NT2/D1 (cell line): ENCODE measurements at regions not wholly inside any gene's neighbourhood (a gene's known extent, or its start where the extent isn't known, plus 50 kb on each side); places are given as distances from the start of the nearest gene placed in this dataset.
"Not testable (repeated sequence)": the region's sequence is repeated elsewhere in the genome, so short reads cannot be mapped to it uniquely, and the experiment has no call there.

Source experiments
- DNase-seq: peaks from one replicate; pipeline ENCODE4 v3.0.0-alpha.2; 2011; ENCODE audit warnings: low read depth, low spot score
- H3K27me3 ChIP-seq: 2 replicates; pipeline ENCODE4 v1.6.0; 2011; ENCODE audit warnings: mild to moderate bottlenecking; ENCODE audit not compliant: insufficient read length, insufficient read depth
- H3K36me3 ChIP-seq: 2 replicates; pipeline ENCODE4 v1.6.1; 2011; ENCODE audit warnings: mild to moderate bottlenecking, low read length, mixed read lengths; ENCODE audit not compliant: insufficient read depth, insufficient read length
- H3K4me1 ChIP-seq: 2 replicates; pipeline ENCODE4 v1.5.1; 2011; ENCODE audit not compliant: insufficient read depth, insufficient read length
- H3K4me3 ChIP-seq: 2 replicates; pipeline ENCODE4 v1.5.1; 2011; ENCODE audit warnings: low read depth; ENCODE audit not compliant: insufficient read length
- H3K9ac ChIP-seq: 2 replicates; pipeline ENCODE4 v1.6.0; 2011; ENCODE audit warnings: low read depth; ENCODE audit not compliant: insufficient read length
- H3K9me3 ChIP-seq: 2 replicates; pipeline ENCODE4 v1.5.1; 2011; ENCODE audit warnings: mild to moderate bottlenecking, low read length; ENCODE audit not compliant: insufficient read depth

DNA sequence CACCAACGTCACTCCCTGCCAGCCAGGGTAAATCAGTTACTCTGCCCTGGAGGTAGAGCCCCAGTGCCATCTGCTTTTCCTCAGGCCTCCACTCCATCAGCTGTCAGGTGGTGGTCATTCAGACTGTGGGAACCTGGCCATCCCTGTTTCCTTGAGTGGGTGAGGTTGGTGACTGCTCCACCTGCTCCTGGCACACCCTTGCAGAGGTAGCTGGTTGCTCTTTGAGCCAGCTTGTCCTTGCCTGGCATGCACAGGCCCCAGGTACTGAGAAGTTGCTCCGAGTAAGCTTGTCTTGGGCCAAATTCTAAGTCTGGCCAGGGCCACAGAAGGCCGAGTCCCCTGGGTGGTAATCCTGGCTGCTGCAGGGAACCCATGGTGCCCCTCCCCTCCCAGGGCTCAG is 248.3 kb downstream of the CWH43 start:
- not testable (repeated sequence) for H3K9me3 ChIP-seq, H3K36me3 ChIP-seq, H3K9ac ChIP-seq, H3K4me1 ChIP-seq, H3K27me3 ChIP-seq, DNase-seq, H3K4me3 ChIP-seq

DNA sequence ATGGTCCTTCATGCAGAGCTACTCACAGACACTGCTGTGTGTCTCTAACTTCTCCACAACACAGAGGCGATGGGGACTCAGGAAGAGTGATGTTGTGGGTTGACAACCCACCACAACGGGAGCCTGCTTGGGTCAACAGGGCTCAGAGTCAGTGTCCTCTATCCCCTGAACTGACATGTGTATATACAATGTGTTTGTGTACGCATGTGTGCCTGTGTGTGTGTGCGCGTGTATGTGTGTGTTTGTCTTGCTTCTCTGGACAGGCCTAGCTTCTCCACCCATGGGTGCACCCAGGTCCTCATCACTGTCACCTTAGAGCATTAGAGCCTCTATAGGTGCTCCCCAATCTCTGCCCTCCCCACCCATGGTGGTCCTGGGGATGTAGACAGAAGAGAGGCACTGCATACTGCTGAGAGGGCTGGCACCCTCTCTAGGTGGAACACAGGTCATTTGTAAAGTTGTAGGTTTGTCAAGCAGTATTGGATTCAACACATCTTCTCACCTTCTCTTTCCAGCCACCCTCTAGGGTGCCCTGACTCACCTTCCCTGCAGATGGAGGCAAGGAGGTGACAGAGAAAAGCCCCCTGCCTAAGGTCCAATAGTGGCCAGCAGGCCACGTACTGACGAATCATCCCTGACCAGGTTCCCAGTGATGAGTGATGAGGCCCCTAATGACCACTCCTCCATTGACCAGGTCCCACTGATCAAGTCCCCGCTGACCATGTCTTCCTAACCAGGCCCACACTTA is 249.5 kb downstream of the CWH43 start:
- not testable (repeated sequence) for H3K9me3 ChIP-seq, H3K36me3 ChIP-seq, H3K4me1 ChIP-seq, DNase-seq, H3K9ac ChIP-seq, H3K4me3 ChIP-seq, H3K27me3 ChIP-seq

DNA sequence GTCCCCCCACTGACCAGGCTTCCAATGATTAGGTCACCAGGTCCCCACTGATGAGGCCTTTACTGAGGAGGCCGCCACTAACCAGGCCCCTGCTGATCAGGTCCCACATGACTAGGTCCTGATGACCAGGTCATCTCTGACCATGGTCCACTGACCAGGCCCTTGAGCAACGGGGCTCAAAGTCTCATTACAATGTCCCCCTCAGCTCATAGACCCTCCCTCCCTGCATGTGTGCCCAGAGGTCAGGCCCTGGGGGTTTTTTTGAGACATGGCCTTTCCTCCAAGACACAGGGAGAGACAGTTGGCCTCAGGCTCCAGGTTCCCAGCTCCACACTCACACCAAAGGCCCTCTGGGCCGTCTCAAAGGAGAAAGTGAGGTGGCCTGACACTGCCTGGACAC is 250.4 kb downstream of the CWH43 start:
- not testable (repeated sequence) for DNase-seq, H3K4me3 ChIP-seq, H3K9ac ChIP-seq, H3K9me3 ChIP-seq, H3K4me1 ChIP-seq, H3K27me3 ChIP-seq, H3K36me3 ChIP-seq

DNA sequence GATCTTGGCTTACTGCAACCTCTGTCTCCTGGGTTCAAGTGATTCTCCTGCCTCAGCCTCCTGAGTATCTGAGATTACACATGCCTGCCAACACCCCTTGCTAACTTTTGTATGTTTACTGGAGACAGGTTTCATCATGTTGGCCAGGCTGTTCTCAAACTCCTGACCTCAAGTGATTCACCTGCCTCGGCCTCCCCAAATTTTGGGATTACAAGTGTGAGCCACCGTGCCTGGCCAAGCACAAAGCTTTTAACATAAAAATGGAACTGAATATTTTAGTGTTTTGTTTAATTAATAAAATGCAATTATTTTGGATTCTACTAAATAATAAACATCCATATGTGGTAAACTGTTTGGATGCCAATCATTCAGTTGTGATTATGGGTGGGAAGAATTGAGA is 255.2 kb downstream of the CWH43 start:
- not testable (repeated sequence) for H3K9ac ChIP-seq, H3K9me3 ChIP-seq, H3K4me1 ChIP-seq, DNase-seq, H3K4me3 ChIP-seq, H3K27me3 ChIP-seq, H3K36me3 ChIP-seq

DNA sequence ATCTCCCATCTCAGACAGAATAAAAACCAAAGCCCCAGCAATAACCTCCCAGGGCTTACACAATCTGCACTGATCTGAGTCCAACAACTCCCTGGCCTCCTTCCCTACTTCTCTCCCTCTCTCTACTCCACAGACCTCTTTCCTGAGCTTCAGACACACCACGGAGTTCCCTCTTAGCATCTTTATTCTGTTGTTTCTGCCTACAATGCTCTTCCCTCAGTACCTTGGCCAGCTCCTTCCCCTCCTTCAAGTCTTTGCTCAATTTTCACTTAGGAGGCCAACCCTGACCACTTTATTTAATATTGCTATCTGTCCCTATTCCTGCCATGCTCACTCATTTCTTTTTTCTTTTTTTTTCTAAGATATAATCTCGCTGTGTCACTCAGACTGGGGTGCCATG is 276.7 kb downstream of the CWH43 start:
- not testable (repeated sequence) for H3K4me3 ChIP-seq, H3K27me3 ChIP-seq, DNase-seq, H3K36me3 ChIP-seq, H3K4me1 ChIP-seq, H3K9me3 ChIP-seq, H3K9ac ChIP-seq

DNA sequence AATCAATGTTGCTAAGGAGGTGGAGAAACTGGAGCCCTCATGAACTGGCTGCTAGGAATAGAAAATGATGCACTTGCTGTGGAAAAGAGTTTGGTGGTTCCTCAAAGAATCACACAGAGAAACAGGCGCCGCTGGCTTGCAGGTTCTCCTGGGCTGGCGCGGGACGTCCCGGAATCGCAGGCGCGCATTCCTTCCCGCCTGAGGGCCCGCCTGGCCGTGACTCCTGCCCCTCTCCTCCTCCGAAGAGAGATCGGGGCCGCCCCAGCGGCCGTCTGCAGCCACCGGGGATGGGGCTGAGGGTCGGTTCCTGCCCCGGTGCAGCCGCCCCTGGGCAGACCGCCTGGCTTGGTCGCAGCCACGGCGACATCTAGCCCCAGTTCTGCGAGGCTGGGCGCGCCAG is 284.4 kb downstream of the CWH43 start:
- H3K36me3 ChIP-seq, result not testable (repeated sequence)

DNA sequence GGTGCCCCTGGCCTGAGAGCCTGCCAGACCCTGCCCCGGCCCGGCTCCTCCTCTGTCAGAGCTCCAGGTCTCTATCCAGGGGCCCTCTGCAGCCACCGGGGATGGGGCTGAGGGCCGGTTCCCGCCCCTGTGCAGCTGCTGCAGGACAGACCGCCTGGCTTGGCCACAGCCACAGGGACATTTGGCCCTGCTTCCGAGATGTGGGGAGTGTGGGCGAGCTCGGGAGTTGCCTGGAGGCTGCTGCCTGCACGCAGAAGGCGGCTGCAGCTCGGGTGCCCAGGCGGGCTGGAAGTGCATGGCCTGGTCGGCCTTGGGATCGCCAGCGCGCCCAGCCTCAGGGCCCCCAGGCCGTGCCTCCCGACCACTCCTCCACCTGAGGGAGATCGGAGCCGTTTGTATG is 284.8 kb downstream of the CWH43 start:
- not testable (repeated sequence) for H3K36me3 ChIP-seq, H3K4me3 ChIP-seq, H3K27me3 ChIP-seq, H3K4me1 ChIP-seq, DNase-seq, H3K9me3 ChIP-seq, H3K9ac ChIP-seq

More for the DNA sequence above, 284.4 kb downstream of the CWH43 start:
- DNase-seq, H3K27me3 ChIP-seq, H3K4me3 ChIP-seq, H3K9ac ChIP-seq, H3K9me3 ChIP-seq, H3K4me1 ChIP-seq: not testable (repeated sequence)

DNA sequence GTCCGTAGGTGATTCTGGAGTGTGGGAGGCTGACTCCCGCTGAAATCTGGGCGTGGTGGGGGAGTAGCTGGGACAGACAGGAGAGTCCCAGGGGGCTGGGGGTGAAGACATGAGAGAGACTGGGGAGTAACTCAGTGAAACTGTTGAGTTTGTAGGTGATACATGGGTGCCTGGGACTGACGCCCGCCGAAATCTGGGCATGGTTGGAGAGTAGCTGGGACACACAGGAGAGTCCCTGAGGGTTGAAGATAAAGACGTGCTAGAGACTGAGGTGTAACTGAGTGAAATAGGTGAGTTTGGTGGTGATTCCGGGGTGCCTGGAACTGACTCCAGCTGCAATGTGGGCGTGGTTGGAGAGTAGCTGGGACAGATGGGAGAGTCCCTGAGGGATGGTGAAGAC is 299.8 kb downstream of the CWH43 start:
- not testable (repeated sequence) for DNase-seq, H3K4me1 ChIP-seq, H3K9me3 ChIP-seq, H3K36me3 ChIP-seq, H3K27me3 ChIP-seq, H3K9ac ChIP-seq, H3K4me3 ChIP-seq

DNA sequence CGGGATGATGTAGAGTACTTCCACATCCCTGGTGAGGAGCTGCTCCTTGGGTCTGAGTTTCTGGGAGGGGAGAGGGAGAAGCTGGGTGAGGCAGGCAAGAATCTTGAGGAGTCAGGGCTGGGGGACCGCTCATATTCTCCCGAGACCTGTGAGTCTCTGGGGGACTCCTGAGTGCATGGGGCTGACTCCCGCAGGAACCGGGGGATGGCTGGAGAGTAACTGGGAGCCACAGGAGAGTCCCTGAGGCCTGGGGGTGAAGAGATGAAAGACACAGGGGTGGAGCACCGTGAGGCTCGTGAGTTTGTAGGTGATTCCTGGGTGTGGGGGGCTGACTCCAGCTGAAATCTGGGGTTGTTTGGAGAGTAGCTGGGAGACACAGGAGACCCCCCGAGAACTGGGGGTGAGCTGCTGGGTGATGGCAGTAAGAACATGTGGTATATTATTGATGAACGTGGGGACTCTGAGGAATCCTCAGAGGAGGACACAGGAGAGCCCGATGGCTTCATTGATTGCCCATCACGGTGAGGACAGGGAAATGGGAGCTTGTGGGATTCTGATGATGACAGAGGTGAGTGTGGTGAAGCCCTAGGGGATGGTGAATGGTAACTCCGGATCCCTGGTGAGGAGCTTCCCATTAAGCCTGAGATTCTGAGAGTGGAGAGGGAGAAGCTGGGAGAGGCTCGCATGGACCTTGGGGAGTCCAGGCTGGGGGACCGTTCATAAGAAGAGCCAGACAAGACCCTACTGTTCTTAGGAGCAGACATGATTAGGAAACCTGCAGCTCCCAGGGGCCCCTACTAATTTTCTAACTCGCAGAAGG is 301.1 kb downstream of the CWH43 start:
- H3K9me3 ChIP-seq, H3K9ac ChIP-seq, DNase-seq, H3K36me3 ChIP-seq, H3K4me3 ChIP-seq, H3K27me3 ChIP-seq, H3K4me1 ChIP-seq: not testable (repeated sequence)

DNA sequence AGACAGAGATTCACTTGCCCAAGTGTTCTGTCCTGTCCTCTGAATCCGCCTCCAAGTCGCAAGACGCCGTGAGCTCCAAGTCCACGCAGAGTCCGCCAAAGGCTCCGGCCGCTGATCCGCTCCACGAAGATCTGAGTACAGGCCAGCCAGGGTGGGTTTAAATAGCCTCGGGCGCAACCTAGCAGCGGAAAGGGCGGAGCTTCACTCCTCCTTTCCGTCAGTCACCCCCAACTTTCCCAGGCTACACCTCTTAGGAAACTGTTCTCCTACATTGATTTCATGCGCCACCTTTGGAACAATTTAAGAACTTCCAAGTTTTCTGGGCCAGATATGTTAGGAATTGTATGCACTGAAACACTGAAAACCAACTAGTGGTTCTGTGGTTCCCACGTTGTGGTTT is 301.8 kb downstream of the CWH43 start:
- not testable (repeated sequence) for H3K9me3 ChIP-seq, DNase-seq, H3K27me3 ChIP-seq, H3K9ac ChIP-seq, H3K36me3 ChIP-seq, H3K4me1 ChIP-seq, H3K4me3 ChIP-seq

DNA sequence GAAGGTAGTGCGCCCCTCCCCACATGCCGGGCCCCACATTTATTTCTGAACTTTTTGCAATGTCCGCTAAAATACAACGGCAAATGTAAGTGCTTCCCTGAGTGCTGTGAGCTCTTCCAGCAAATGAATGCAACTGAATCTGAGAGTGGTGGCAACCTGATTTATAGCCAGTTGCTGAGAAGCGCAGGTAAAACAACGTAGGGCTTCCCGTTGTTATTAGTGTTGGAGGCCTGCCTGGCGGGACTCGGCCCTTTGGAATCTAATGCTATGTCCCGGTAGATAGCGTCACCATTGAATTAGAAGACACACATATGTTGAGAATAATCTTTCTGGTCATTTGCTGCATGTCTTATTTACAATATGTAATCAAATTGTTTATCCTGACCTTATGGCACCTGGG is 302.7 kb downstream of the CWH43 start:
- H3K27me3 ChIP-seq, DNase-seq, H3K9me3 ChIP-seq, H3K4me1 ChIP-seq, H3K9ac ChIP-seq, H3K36me3 ChIP-seq, H3K4me3 ChIP-seq: not testable (repeated sequence)

DNA sequence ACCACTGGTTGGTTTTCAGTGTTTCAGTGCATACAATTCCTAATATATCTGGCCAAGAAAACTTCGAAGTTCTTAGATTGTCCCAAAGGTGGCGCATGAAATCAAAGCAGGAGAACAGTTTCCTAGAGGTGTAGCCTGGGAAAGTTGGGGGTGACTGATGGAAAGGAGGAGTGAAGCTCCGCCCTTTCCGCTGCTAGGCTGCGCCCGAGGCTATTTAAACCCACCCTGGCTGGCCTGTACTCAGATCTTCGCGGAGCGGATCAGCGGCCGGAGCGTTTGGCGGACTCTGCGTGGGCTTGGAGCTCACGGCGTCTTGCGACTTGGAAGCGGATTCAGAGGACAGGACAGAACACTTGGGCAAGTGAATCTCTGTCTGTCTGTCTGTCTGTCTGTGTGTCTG is 328.7 kb downstream of the CWH43 start:
- DNase-seq, H3K27me3 ChIP-seq, H3K9ac ChIP-seq, H3K4me1 ChIP-seq, H3K36me3 ChIP-seq, H3K4me3 ChIP-seq, H3K9me3 ChIP-seq: not testable (repeated sequence)
